ENCODE measurements at regions not wholly inside any gene's neighbourhood (a gene's known extent, or its start where the extent isn't known, plus 50 kb on each side); places are given as distances from the start of the nearest gene placed in this dataset.

- no peak for DNase-seq (ENCODE audit: low spot score)
- WGBS, result 71% methylated on average over 5 of the region's 5 CpGs
- Histone ChIP-seq H3K27me3 (ENCODE audit: control insufficient read depth in 4 of 4, insufficient read depth in 4 of 4, low read length in 3 of 4) (no peaks in the 10 kb centered on the region), H3K36me3 (ENCODE audit: control insufficient read depth in 4 of 4, insufficient read depth in 3 of 4, low read depth in 1 of 4, low read length in 3 of 4) (no peaks in the 10 kb centered on the region), H3K4me1 (ENCODE audit: control insufficient read depth in 4 of 4, insufficient read depth in 4 of 4, low read length in 3 of 4) (no peaks in the 10 kb centered on the region), H3K9me3 (ENCODE audit: control insufficient read depth in 4 of 4, low read length in 3 of 4) (peaks cover 4 to 18% (median 11%) of the 10 kb centered on the region in 4 donors), H3K9ac (ENCODE audit: low read depth in 1 of 2, low read length in 2 of 2) (no peak overlapping the region), H3K27ac (ENCODE audit: low read depth in 1 of 2, low read length in 2 of 2) (no peak overlapping the region), H3K4me3 (ENCODE audit: low read depth in 1 of 3, low read length in 3 of 3) (no peak overlapping the region)
- no peak for TF ChIP-seq FOXA1 (IDR thresholded peaks at IDR 0.05)
- no peak for TF ChIP-seq HNF4G (IDR thresholded peaks at IDR 0.05)
- TF ChIP-seq RXRA (IDR thresholded peaks at IDR 0.05), result no peak
- TF ChIP-seq JUND (IDR thresholded peaks at IDR 0.05), result no peak
- TF ChIP-seq REST (IDR thresholded peaks at IDR 0.05), result no peak
- no peak for TF ChIP-seq HNF4A (conservative IDR thresholded peaks at IDR 0.05)
- no peak for TF ChIP-seq CTCF (IDR thresholded peaks at IDR 0.05; ENCODE audit: low read depth, low read length, missing input control)
- no peak for TF ChIP-seq ATF3 (IDR thresholded peaks at IDR 0.05)
- no peak for TF ChIP-seq EGR1 (IDR thresholded peaks at IDR 0.05; ENCODE audit: low read depth in 2 of 2)
- TF ChIP-seq RAD21 (IDR thresholded peaks at IDR 0.05), result no peak
Measured at GRCh38 chr3:145357453-145357852, 803.5 kb downstream of the PLOD2 start.

GRCh38 chr3:145359040-145359439 is 801.9 kb downstream of the PLOD2 start:
- WGBS, result 38% methylated on average over 1 of the region's 1 CpG
- Histone ChIP-seq H3K4me1 (ENCODE audit: control insufficient read depth in 4 of 4, insufficient read depth in 4 of 4, low read length in 3 of 4) (no peaks in the 10 kb centered on the region), H3K9me3 (ENCODE audit: control insufficient read depth in 4 of 4, low read length in 3 of 4) (peaks cover 4 to 15% (median 9%) of the 10 kb centered on the region in 4 donors), H3K4me3 (ENCODE audit: low read depth in 1 of 3, low read length in 3 of 3) (no peak overlapping the region), H3K36me3 (ENCODE audit: control insufficient read depth in 4 of 4, insufficient read depth in 3 of 4, low read depth in 1 of 4, low read length in 3 of 4) (no peaks in the 10 kb centered on the region), H3K27me3 (ENCODE audit: control insufficient read depth in 4 of 4, insufficient read depth in 4 of 4, low read length in 3 of 4) (no peaks in the 10 kb centered on the region), H3K9ac (ENCODE audit: low read depth in 1 of 2, low read length in 2 of 2) (no peak overlapping the region), H3K27ac (ENCODE audit: low read depth in 1 of 2, low read length in 2 of 2) (no peak overlapping the region)
- DNase-seq (ENCODE audit: low spot score), result no peak
- no peak for TF ChIP-seq ZBTB33 (IDR thresholded peaks at IDR 0.05)
- TF ChIP-seq EGR1 (IDR thresholded peaks at IDR 0.05; ENCODE audit: low read depth in 2 of 2), result no peak
- TF ChIP-seq JUND (IDR thresholded peaks at IDR 0.05), result no peak
- no peak for TF ChIP-seq MAX (IDR thresholded peaks at IDR 0.05)
- no peak for TF ChIP-seq GABPA (IDR thresholded peaks at IDR 0.05 in 1 of 2, conservative IDR thresholded peaks at IDR 0.05 in 1 of 2)
- TF ChIP-seq RXRA (IDR thresholded peaks at IDR 0.05), result no peak
- TF ChIP-seq ATF3 (IDR thresholded peaks at IDR 0.05), result no peak
- TF ChIP-seq RAD21 (IDR thresholded peaks at IDR 0.05), result no peak
- no peak for TF ChIP-seq YY1 (IDR thresholded peaks at IDR 0.05)
- no peak for TF ChIP-seq FOXA1 (IDR thresholded peaks at IDR 0.05)
- TF ChIP-seq HNF4A (conservative IDR thresholded peaks at IDR 0.05), result no peak
- TF ChIP-seq REST (IDR thresholded peaks at IDR 0.05), result no peak
- no peak for TF ChIP-seq FOXA2 (IDR thresholded peaks at IDR 0.05)
- TF ChIP-seq HNF4G (IDR thresholded peaks at IDR 0.05), result no peak
- no peak for TF ChIP-seq CTCF (IDR thresholded peaks at IDR 0.05; ENCODE audit: low read depth, low read length, missing input control)
- TF ChIP-seq TAF1 (conservative IDR thresholded peaks at IDR 0.05), result no peak
- no peak for TF ChIP-seq NR2F2 (IDR thresholded peaks at IDR 0.05)
